ENCODE measurements at regions not wholly inside any gene's neighbourhood (a gene's known extent, or its start where the extent isn't known, plus 50 kb on each side); places are given as distances from the start of the nearest gene placed in this dataset.

- no peak overlapping the region for H3K56ac ChIP-seq (replicated peaks; ENCODE audit: insufficient read length, low read depth, low read length)
- H3K4me2 ChIP-seq (ENCODE audit: insufficient read depth in 1 of 2, low read depth in 2 of 2, low read length in 2 of 2) = no peak overlapping the region
- no peak overlapping the region for H3K18ac ChIP-seq (ENCODE audit: extremely low read depth, low read length)
- FAIRE-seq (peak; percentile 80), DNase-seq (ENCODE audit: low read depth in 1 of 2, low spot score in 2 of 2) (no peak)
- no peaks in the 10 kb centered on the region for H3K9me3 ChIP-seq (ENCODE audit: insufficient read depth in 2 of 2, low read depth in 1 of 2, low read length in 1 of 2)
- ChIA-PET POLR2A (ENCODE audit: partially characterized antibody) (no interaction called here), CTCF (ENCODE audit: partially characterized antibody) (interaction anchor here (0.7 kb wide), 1 partner anchor 13 kb away, joined by 3 read pairs; no protein-coding TSS in a partner anchor)
- no peaks in the 10 kb centered on the region for H3K36me3 ChIP-seq (ENCODE audit: control insufficient read depth in 2 of 4, insufficient read depth in 4 of 4, low read length in 3 of 4)
- H2BK5ac ChIP-seq (ENCODE audit: low read depth, low read length) = no peak overlapping the region; the same call in 1 of the 2 replicates
- H3K4me1 ChIP-seq (replicated peaks in 1 of 4; ENCODE audit: control insufficient read depth in 3 of 4, insufficient read depth in 4 of 4, low read length in 3 of 4) = 0 out of 7 replicates have a peak, but pooled peaks cover 0 to 4% (median 0%) of the 10 kb centered on the region in 4 experiments
- no peak overlapping the region for H2BK120ac ChIP-seq (replicated peaks; ENCODE audit: low read depth, low read length)
- H3K4me3 ChIP-seq (ENCODE audit: extremely low read depth in 1 of 4, insufficient read depth in 2 of 4, low read depth in 3 of 4, low read length in 4 of 4) = no peak overlapping the region
- no peak overlapping the region for H4K8ac ChIP-seq (ENCODE audit: extremely low read depth, insufficient read depth, low read length)
- H4K91ac ChIP-seq (replicated peaks; ENCODE audit: insufficient read length, low read length) = no peak overlapping the region
- H3K23ac ChIP-seq (ENCODE audit: insufficient read length) = no peak overlapping the region
- H2AK5ac ChIP-seq (ENCODE audit: low read depth, low read length) = no peak overlapping the region
- no peaks in the 10 kb centered on the region for H3K23me2 ChIP-seq (ENCODE audit: low read depth, low read length)
- H3K9ac ChIP-seq (replicated peaks in 1 of 4; ENCODE audit: extremely low read depth in 1 of 4, low read depth in 3 of 4, low read length in 3 of 4) = no peak overlapping the region
- TF ChIP-seq TEAD4 (IDR thresholded peaks at IDR 0.05; ENCODE audit: low read depth, low read length) (peak; percentile 41; the same call in 1 of the 2 replicates), POU5F1 (IDR thresholded peaks at IDR 0.05; ENCODE audit: low read depth, low read length) (peak; percentile 59; the same call in 1 of the 2 replicates), BRCA1 (IDR thresholded peaks at IDR 0.05; ENCODE audit: low read depth, low read length) (no peak), ATF3 (IDR thresholded peaks at IDR 0.05; ENCODE audit: insufficient read depth, low read depth, low read length) (no peak), TBP (IDR thresholded peaks at IDR 0.05; ENCODE audit: low read depth, low read length) (no peak), EP300 (IDR thresholded peaks at IDR 0.05; ENCODE audit: borderline replicate concordance in 1 of 2, low read depth in 2 of 2, low read length in 2 of 2) (no peak), BACH1 (IDR thresholded peaks at IDR 0.05; ENCODE audit: low read length) (no peak), SIRT6 (IDR thresholded peaks at IDR 0.05; ENCODE audit: low read length) (no peak), SRF (IDR thresholded peaks at IDR 0.05; ENCODE audit: low read depth, low read length) (no peak), SP4 (IDR thresholded peaks at IDR 0.05; ENCODE audit: low read length) (no peak), EGR1 (IDR thresholded peaks at IDR 0.05; ENCODE audit: borderline replicate concordance, low read depth, low read length) (no peak), HDAC6 (IDR thresholded peaks at IDR 0.05; ENCODE audit: low read depth, low read length) (no peak), CBX8 (IDR thresholded peaks at IDR 0.05; ENCODE audit: borderline replicate concordance, low read depth, low read length) (no peak)
- no peak overlapping the region for H2BK12ac ChIP-seq (ENCODE audit: low read depth, low read length)
- H3K27ac ChIP-seq (ENCODE audit: low read depth, low read length) = 0 out of 2 replicates have a peak overlapping the region, but pooled peaks have one; percentile 32
- peak overlapping the region; percentile 0 for H4K5ac ChIP-seq (ENCODE audit: insufficient read length, low read depth, low read length)
- no peaks in the 10 kb centered on the region for H3K79me1 ChIP-seq (ENCODE audit: low read depth, low read length)
- no peak overlapping the region for H2BK15ac ChIP-seq (ENCODE audit: low read length)
- no peak overlapping the region for H2BK20ac ChIP-seq (ENCODE audit: low read length)
- H3K14ac ChIP-seq (ENCODE audit: insufficient read length) = no peak overlapping the region
- no peaks in the 10 kb centered on the region for H4K20me1 ChIP-seq (replicated peaks in 1 of 2; ENCODE audit: control insufficient read depth in 1 of 2, insufficient read depth in 2 of 2, low read length in 2 of 2)
- 72% methylated on average over 6 of the region's 7 CpGs; no CpG with 5 or more reads in 1 of the 2 experiments for WGBS, 2 experiments (ENCODE audit: extremely low coverage in 1 of 2, insufficient coverage in 1 of 2, insufficient read length in 1 of 2, insufficient replicate concordance in 2 of 2, low coverage in 1 of 2, low lambda C conversion rate in 2 of 2, missing lambda C conversion rate in 1 of 2)
- no peaks in the 10 kb centered on the region for H3K27me3 ChIP-seq (replicated peaks in 1 of 4; ENCODE audit: control insufficient read depth in 3 of 4, extremely low read depth in 1 of 4, insufficient read depth in 3 of 4, low read length in 3 of 4)
- H2AFZ ChIP-seq (ENCODE audit: low read length) = peak overlapping the region; percentile 34; the same call in 1 of the 2 replicates
- H3K79me2 ChIP-seq (ENCODE audit: control insufficient read depth in 1 of 2, insufficient read depth in 2 of 2, low read length in 2 of 2) = no peaks in the 10 kb centered on the region
- H3K4ac ChIP-seq (replicated peaks; ENCODE audit: insufficient read length, low read depth, low read length) = no peak overlapping the region
Measured at GRCh38 chr17:70539132-70539924, 370.0 kb downstream of the KCNJ2 start.
